WI38 (cell line): ENCODE measurements at regions not wholly inside any gene's neighbourhood (a gene's known extent, or its start where the extent isn't known, plus 50 kb on each side); places are given as distances from the start of the nearest gene placed in this dataset.

Experiments used
- H3K4me3 ChIP-seq: 2 replicates; pipeline ENCODE4 v1.5.1; 2011; ENCODE audit warnings: low read depth, mild to moderate bottlenecking, control low read depth, low read length
- TF ChIP-seq, protein P1 (sequence below): IDR thresholded peaks from 2 replicates; pipeline ENCODE4 v1.5.1; 2012; ENCODE audit warnings: low read depth, mild to moderate bottlenecking, control low read depth, low read length

DNA sequence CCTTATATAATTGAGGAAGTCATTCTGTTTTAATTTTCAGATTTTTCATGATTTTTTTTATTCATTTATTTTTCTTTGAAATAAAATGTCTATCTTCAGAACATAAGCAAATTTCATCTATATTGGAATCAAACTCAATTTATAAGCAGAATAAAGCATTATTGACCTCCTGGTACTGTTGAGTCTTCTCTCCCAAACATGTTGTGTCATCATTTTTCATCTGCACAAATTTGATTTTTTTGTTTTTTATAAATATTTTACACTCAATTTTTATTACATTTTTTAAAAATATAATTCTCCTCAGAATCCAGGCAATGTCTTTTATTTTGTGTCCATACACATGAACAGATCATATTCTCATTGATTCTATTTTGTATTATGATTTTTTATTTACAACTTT is 2363.9 kb downstream of the TP53TG3F start:
- no peak overlapping the region for H3K4me3 ChIP-seq
- TF ChIP-seq, protein P1, sequence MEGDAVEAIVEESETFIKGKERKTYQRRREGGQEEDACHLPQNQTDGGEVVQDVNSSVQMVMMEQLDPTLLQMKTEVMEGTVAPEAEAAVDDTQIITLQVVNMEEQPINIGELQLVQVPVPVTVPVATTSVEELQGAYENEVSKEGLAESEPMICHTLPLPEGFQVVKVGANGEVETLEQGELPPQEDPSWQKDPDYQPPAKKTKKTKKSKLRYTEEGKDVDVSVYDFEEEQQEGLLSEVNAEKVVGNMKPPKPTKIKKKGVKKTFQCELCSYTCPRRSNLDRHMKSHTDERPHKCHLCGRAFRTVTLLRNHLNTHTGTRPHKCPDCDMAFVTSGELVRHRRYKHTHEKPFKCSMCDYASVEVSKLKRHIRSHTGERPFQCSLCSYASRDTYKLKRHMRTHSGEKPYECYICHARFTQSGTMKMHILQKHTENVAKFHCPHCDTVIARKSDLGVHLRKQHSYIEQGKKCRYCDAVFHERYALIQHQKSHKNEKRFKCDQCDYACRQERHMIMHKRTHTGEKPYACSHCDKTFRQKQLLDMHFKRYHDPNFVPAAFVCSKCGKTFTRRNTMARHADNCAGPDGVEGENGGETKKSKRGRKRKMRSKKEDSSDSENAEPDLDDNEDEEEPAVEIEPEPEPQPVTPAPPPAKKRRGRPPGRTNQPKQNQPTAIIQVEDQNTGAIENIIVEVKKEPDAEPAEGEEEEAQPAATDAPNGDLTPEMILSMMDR, result no peak

DNA sequence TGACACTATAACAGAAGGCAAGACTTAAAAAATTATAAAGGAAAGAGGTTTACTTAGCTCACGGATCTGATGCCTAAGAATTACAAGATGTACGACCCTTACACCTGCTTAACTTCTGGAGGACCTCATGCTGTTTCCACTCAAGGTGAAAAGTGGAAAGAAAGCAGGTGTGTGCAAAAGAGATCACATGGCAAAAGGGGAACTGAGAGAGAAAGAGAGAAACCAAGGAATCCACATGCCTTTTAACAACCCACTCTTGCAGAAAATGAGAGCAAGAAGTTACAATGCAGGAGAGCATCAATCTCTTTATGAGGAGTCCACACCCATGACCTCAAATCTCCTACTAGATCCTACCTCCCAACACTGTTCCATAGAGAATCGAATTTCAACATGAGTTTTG is 2382.2 kb downstream of the TP53TG3F start:
- no peak overlapping the region for H3K4me3 ChIP-seq
- TF ChIP-seq, protein P1, result no peak

GRCh38 chr16:35862242-35862641 is 2402.8 kb downstream of the TP53TG3F start:
- TF ChIP-seq, protein P1, result no peak
- H3K4me3 ChIP-seq, result no peak overlapping the region

DNA sequence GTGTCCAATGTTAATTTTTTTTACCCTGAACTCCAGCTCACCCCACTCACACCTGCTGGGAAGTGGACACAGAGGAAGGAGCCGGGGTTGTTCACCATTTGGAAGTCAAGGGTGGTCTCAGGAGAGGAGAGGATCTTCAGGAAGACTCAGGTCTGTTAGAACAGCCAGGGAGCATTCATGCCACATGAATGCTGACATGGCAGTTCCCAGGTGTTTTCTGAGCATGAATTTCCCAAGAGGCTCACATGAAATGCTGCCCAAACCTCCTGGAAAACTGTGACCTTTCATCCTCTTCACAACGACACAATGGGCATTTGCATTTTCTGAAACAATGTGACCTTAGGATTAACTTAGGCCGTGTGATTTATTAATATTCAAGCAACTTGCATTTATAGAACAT is 2409.2 kb downstream of the TP53TG3F start:
- TF ChIP-seq, protein P1, result no peak
- no peak overlapping the region for H3K4me3 ChIP-seq

- TF ChIP-seq, protein P1, result no peak
- H3K4me3 ChIP-seq, result no peak overlapping the region
These were observed 2414.1 kb downstream of the TP53TG3F start for GRCh38 chr16:35873472-35873871.

- no peak overlapping the region for H3K4me3 ChIP-seq
- TF ChIP-seq, protein P1, result no peak
These were observed 2422.2 kb downstream of the TP53TG3F start for GRCh38 chr16:35881654-35882053.

- TF ChIP-seq, protein P1, result no peak
- H3K4me3 ChIP-seq, result no peak overlapping the region
These were observed 2447.0 kb downstream of the TP53TG3F start for GRCh38 chr16:35906440-35906839.
